ENCODE measurements at regions not wholly inside any gene's neighbourhood (a gene's known extent, or its start where the extent isn't known, plus 50 kb on each side); places are given as distances from the start of the nearest gene placed in this dataset.
"Not testable (repeated sequence)": the region's sequence is repeated elsewhere in the genome, so short reads cannot be mapped to it uniquely, and the experiment has no call there.

- H3K27me3 Mint-ChIP-seq (ENCODE audit: low read depth); H3K36me3 Mint-ChIP-seq; H3K4me3 Mint-ChIP-seq; H3K4me1 Mint-ChIP-seq; DNase-seq (ENCODE audit: low spot score in 2 of 2, unreplicated experiment in 2 of 2); H3K27ac Mint-ChIP-seq: not testable (repeated sequence)
- peaks cover 15% of the 10 kb centered on the region for H3K9me3 Mint-ChIP-seq
These were observed 362.6 kb upstream of the DEFB115 start for GRCh38 chr20:30894707-30895353.

DNA sequence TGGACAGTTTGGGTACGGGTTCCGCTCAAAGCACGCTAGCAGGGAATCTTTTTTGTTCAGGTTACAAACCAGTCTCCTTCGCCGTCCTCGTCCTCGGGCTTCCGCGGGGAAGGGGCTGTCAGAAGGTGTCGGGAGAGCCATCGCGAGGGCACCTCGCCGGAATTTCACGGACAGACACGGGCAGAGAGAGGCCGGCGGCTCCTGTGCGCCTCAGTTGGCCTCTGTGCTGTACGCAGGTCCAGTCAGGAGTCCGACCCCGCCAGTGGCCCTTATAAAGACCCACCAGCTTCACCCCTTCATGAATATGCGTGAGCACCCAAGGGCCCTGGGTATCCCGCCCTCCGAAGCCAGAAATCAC is 362.1 kb upstream of the DEFB115 start:
- H3K4me1 Mint-ChIP-seq; H3K27me3 Mint-ChIP-seq (ENCODE audit: low read depth); DNase-seq (ENCODE audit: low spot score in 2 of 2, unreplicated experiment in 2 of 2); H3K36me3 Mint-ChIP-seq; H3K4me3 Mint-ChIP-seq; H3K27ac Mint-ChIP-seq: not testable (repeated sequence)
- peaks cover 15% of the 10 kb centered on the region for H3K9me3 Mint-ChIP-seq

- H3K36me3 Mint-ChIP-seq; H3K27me3 Mint-ChIP-seq (ENCODE audit: low read depth); H3K4me3 Mint-ChIP-seq; H3K27ac Mint-ChIP-seq; DNase-seq (ENCODE audit: low spot score in 2 of 2, unreplicated experiment in 2 of 2); H3K4me1 Mint-ChIP-seq: not testable (repeated sequence)
- H3K9me3 Mint-ChIP-seq, result peaks cover 26% of the 10 kb centered on the region
These were observed 357.9 kb upstream of the DEFB115 start for GRCh38 chr20:30899370-30900079.

- DNase-seq (ENCODE audit: low spot score in 2 of 2, unreplicated experiment in 2 of 2); H3K27ac Mint-ChIP-seq; H3K36me3 Mint-ChIP-seq; H3K4me1 Mint-ChIP-seq; H3K4me3 Mint-ChIP-seq; H3K27me3 Mint-ChIP-seq (ENCODE audit: low read depth): not testable (repeated sequence)
- peaks cover 31% of the 10 kb centered on the region for H3K9me3 Mint-ChIP-seq
These were observed 357.3 kb upstream of the DEFB115 start for GRCh38 chr20:30900080-30900719.

GRCh38 chr20:30905231-30905630 is 352.2 kb upstream of the DEFB115 start:
- not testable (repeated sequence) for DNase-seq (ENCODE audit: low spot score in 2 of 2, unreplicated experiment in 2 of 2); H3K27me3 Mint-ChIP-seq (ENCODE audit: low read depth)

DNA sequence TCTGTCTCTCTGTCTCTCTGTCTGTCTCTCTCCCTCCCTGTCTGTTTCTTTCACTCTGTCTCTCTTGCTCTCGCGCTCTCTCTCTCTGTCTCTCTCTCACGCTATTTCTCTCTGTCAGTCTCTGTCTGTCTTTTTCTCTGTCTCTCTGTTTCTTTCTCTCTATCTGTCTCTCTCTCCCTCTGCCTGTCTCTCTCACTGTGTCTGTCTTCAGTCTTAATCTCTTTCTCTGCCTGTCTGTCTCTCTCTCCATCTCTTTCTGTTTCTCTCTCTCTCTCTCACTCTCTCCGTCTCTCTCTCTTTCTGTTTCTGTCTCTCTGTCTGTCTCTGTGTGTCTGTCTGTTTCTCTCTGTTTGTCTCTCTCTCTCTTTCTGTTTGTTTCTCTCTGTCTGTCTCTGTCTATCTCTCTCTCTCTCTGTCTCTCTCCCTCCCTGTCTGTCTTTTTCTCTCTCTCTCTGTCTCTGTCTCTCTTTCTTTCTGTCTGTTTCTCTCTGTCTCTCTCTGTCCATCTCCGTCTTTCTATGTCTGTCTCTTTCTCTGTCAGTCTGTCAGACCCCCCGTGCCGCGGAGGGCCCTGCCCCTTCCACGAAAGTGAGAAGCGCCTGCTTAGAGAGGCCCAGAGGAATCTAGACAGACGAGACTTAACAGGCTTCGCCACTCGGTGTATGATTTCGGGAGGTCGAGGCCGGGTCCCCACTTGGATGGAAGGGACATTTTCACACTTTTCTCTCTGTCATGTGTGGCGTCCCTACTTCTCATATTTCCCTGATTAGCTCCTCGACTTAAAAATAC is 346.3 kb upstream of the DEFB115 start:
- H3K4me3 Mint-ChIP-seq, result no peak overlapping the region
- H3K36me3 Mint-ChIP-seq, result peaks cover 26% of the 10 kb centered on the region
- peaks cover 50% of the 10 kb centered on the region for H3K9me3 Mint-ChIP-seq
- no peak overlapping the region for H3K27ac Mint-ChIP-seq
- DNase-seq (ENCODE audit: low spot score in 2 of 2, unreplicated experiment in 2 of 2), result no peak
- no peaks in the 10 kb centered on the region for H3K27me3 Mint-ChIP-seq (ENCODE audit: low read depth)
- H3K4me1 Mint-ChIP-seq, result no peaks in the 10 kb centered on the region
- TF ChIP-seq, protein P1, sequence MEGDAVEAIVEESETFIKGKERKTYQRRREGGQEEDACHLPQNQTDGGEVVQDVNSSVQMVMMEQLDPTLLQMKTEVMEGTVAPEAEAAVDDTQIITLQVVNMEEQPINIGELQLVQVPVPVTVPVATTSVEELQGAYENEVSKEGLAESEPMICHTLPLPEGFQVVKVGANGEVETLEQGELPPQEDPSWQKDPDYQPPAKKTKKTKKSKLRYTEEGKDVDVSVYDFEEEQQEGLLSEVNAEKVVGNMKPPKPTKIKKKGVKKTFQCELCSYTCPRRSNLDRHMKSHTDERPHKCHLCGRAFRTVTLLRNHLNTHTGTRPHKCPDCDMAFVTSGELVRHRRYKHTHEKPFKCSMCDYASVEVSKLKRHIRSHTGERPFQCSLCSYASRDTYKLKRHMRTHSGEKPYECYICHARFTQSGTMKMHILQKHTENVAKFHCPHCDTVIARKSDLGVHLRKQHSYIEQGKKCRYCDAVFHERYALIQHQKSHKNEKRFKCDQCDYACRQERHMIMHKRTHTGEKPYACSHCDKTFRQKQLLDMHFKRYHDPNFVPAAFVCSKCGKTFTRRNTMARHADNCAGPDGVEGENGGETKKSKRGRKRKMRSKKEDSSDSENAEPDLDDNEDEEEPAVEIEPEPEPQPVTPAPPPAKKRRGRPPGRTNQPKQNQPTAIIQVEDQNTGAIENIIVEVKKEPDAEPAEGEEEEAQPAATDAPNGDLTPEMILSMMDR (IDR thresholded peaks at IDR 0.05; ENCODE audit: unreplicated experiment), result no peak

More at GRCh38 chr20:30905231-30905630, 352.2 kb upstream of the DEFB115 start:
- not testable (repeated sequence) for H3K4me1 Mint-ChIP-seq, H3K27ac Mint-ChIP-seq, H3K36me3 Mint-ChIP-seq, H3K4me3 Mint-ChIP-seq
- peaks cover 43% of the 10 kb centered on the region for H3K9me3 Mint-ChIP-seq

DNA sequence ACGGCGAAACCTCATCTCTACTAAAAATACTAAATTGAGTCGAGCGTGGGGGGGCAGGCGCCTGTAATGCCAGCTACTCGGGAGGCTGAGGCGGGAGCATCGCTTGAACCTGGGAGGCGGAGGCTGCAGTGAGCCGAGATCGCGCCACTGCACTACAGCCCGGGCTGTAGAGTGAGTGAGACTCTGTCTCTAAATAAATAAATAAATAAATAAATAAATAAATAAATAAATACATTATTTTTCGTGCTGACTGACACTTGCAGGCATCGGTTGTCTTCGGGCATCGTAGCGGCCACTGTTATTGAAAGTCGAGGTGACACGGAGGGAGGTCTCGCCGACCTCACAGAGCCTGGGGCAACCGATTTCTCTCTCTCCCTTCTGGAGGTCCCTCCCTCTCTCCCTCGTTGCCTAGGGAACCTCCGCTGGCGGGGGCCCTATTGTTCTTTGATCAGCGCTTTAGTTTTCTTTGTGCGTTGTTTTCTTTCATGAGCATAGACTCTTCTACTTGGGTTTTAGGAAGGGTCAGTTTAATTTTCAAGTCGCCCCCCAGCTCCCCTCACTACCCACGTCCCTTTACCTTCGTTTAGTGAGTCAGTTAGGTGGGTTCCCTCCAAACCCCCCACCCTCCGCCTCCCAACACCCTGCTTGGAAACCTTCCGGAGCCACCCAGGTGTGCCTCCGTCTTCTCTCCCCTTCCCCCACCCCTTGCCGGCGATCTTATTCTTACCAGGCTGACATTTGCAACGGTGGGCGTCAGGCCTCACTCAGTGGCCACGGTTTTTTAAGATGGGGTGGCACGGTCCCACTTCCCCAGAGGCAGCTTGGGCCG is 345.4 kb upstream of the DEFB115 start:
- H3K4me3 Mint-ChIP-seq; H3K27me3 Mint-ChIP-seq (ENCODE audit: low read depth); H3K4me1 Mint-ChIP-seq; H3K27ac Mint-ChIP-seq; DNase-seq (ENCODE audit: low spot score in 2 of 2, unreplicated experiment in 2 of 2): not testable (repeated sequence)
- Mint-ChIP-seq H3K9me3 (peaks cover 48% of the 10 kb centered on the region), H3K36me3 (peaks cover 26% of the 10 kb centered on the region)

GRCh38 chr20:30912661-30913026 is 344.8 kb upstream of the DEFB115 start:
- not testable (repeated sequence) for H3K27ac Mint-ChIP-seq; H3K4me3 Mint-ChIP-seq; DNase-seq (ENCODE audit: low spot score in 2 of 2, unreplicated experiment in 2 of 2); H3K27me3 Mint-ChIP-seq (ENCODE audit: low read depth); H3K4me1 Mint-ChIP-seq
- Mint-ChIP-seq H3K36me3 (peaks cover 26% of the 10 kb centered on the region), H3K9me3 (peaks cover 52% of the 10 kb centered on the region)

- Mint-ChIP-seq H3K36me3 (peaks cover 18% of the 10 kb centered on the region), H3K9me3 (peaks cover 50% of the 10 kb centered on the region)
- not testable (repeated sequence) for H3K4me1 Mint-ChIP-seq; H3K27ac Mint-ChIP-seq; DNase-seq (ENCODE audit: low spot score in 2 of 2, unreplicated experiment in 2 of 2); H3K4me3 Mint-ChIP-seq; H3K27me3 Mint-ChIP-seq (ENCODE audit: low read depth)
These were observed 341.1 kb upstream of the DEFB115 start for GRCh38 chr20:30916404-30916803.
